Uterus (tissue), 3 donors: ENCODE measurements at regions not wholly inside any gene's neighbourhood (a gene's known extent, or its start where the extent isn't known, plus 50 kb on each side); places are given as distances from the start of the nearest gene placed in this dataset.

Source experiments
- DNase-seq, 2 donors: peaks; one replicate each; pipeline ENCODE4 v3.0.0-alpha.2; 2019 to 2020
- H3K27ac ChIP-seq, 2 donors: fragments of 200-600 bp; sonication (generic); 1 replicate in 1 of 2; 2 replicates in 1 of 2; pipeline ENCODE4 v1.5.1; 2016 to 2018
- H3K27me3 ChIP-seq, 2 donors: fragments of 200-600 bp; sonication (generic); one replicate each; pipeline ENCODE4 v1.5.1; 2018 to 2019; ENCODE audit warnings: control low read depth in 1 of 2
- H3K36me3 ChIP-seq, 2 donors: fragments of 200-600 bp; sonication (generic); one replicate each; pipeline ENCODE4 v1.5.1; 2019; ENCODE audit warnings: control low read depth in 1 of 2
- H3K4me1 ChIP-seq, 2 donors: fragments of 200-600 bp; sonication (generic); one replicate each; pipeline ENCODE4 v1.5.1; 2018 to 2019; ENCODE audit warnings: control low read depth in 1 of 2
- H3K4me3 ChIP-seq, 2 donors: fragments of 200-600 bp; sonication (generic); 1 replicate in 1 of 2; 2 replicates in 1 of 2; pipeline ENCODE4 v1.5.1; 2018 to 2019; ENCODE audit warnings: mild to moderate bottlenecking in 1 of 2
- H3K9me3 ChIP-seq, 2 donors: fragments of 200-600 bp; sonication (generic); one replicate each; pipeline ENCODE4 v1.5.1; 2019; ENCODE audit warnings: control low read depth in 1 of 2
- CTCF ChIP-seq, 4 experiments: fragments of 200-600 bp in 2 of 4; fragments of 450-650 bp in 2 of 4; sonication (generic) in 2 of 4; IDR thresholded peaks; one replicate each; pipeline ENCODE4 v1.5.1; 2016 to 2019; ENCODE audit warnings: antibody characterized with exemption in 4 of 4, mild to moderate bottlenecking in 2 of 4, moderate library complexity in 1 of 4
- POLR2A ChIP-seq, 2 donors: fragments of 450-650 bp; IDR thresholded peaks; one replicate each; pipeline ENCODE4 v1.6.1; 2016; ENCODE audit warnings: antibody characterized with exemption in 2 of 2, mild to moderate bottlenecking in 1 of 2, moderate library complexity in 1 of 2
- intact Hi-C: fragments of 100-400 bp; cut with DNase I; formaldehyde crosslinking; loops from one replicate; pipeline ENCODE4 v1.15.1; 2023; ENCODE audit warnings: low total_unique reads
- donor health status: DM: yes; HTN: yes; CAD: no.

DNA sequence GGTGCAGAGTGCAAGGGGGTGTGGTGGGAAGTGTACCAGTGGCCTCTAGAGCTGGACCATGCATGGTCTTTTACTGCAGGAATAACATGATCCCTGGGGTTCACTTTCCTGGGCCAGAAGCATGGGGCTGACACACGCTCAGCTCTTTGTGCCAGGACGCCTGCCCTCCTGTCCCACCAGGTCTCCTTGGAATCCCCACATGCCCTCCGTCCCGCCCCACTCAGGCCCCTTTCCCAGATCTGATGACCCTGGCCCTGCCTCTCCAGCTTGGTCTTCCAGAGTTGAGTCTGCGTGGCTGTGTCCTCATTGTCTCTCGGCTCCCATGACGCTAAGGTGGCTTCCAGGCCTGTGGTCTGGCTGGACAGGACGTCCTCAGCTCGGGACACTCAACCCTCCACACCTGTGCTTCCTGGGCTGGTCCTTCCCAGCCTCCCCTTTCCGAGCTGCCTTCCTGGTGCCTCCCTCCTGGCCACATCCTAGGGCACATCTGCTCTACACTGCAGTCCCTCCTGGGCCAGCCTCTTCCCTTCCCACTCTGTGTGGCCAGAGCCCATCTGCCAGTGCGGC lies 249.5 kb upstream of the SHH start:
- intact Hi-C loops, result no loop called here
- TF ChIP-seq CTCF (IDR thresholded peaks at IDR 0.05) (no peak), POLR2A (IDR thresholded peaks at IDR 0.05) (no peak)
- Histone ChIP-seq H3K27ac (no peak overlapping the region), H3K36me3 (no peaks in the 10 kb centered on the region), H3K4me3 (no peak overlapping the region), H3K9me3 (no peaks in the 10 kb centered on the region), H3K4me1 (no peaks in the 10 kb centered on the region), H3K27me3 (no peaks in the 10 kb centered on the region)
- DNase-seq, result no peak

- H3K36me3 ChIP-seq, result no peaks in the 10 kb centered on the region
- no peak overlapping the region for H3K4me3 ChIP-seq
- no peak for DNase-seq
- H3K27ac ChIP-seq, result no peak overlapping the region
- no peaks in the 10 kb centered on the region for H3K27me3 ChIP-seq
- H3K4me1 ChIP-seq, result no peaks in the 10 kb centered on the region
- intact Hi-C loops, result no loop called here
- H3K9me3 ChIP-seq, result no peaks in the 10 kb centered on the region
- TF ChIP-seq POLR2A (IDR thresholded peaks at IDR 0.05) (no peak), CTCF (IDR thresholded peaks at IDR 0.05) (no peak)
These were observed 248.7 kb upstream of the SHH start for GRCh38 chr7:156060925-156061324.

DNA sequence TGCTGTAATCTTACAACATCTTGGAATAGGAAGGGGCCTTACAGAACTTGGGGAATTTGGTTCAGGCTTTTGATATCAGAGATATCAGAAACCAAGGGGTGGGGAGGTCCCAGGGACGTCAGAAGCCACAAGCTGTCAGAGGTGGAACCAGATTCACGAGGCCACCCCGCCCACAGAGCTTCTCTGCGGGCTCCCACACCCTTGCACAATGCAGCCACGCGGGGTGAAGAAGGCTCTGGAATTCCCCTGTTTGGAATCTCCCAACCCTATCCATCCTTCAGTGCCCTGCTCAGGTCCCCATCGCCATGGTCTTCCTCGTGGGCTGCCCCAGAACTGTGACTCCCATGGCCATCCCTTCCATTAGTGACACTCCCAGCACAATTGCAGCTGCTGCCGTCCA lies 247.1 kb upstream of the SHH start:
- TF ChIP-seq CTCF (IDR thresholded peaks at IDR 0.05) (no peak), POLR2A (IDR thresholded peaks at IDR 0.05) (no peak)
- Histone ChIP-seq H3K27me3 (no peaks in the 10 kb centered on the region), H3K27ac (no peak overlapping the region), H3K36me3 (no peaks in the 10 kb centered on the region), H3K9me3 (no peaks in the 10 kb centered on the region), H3K4me3 (no peak overlapping the region), H3K4me1 (no peaks in the 10 kb centered on the region)
- intact Hi-C loops, result no loop called here
- no peak for DNase-seq

DNA sequence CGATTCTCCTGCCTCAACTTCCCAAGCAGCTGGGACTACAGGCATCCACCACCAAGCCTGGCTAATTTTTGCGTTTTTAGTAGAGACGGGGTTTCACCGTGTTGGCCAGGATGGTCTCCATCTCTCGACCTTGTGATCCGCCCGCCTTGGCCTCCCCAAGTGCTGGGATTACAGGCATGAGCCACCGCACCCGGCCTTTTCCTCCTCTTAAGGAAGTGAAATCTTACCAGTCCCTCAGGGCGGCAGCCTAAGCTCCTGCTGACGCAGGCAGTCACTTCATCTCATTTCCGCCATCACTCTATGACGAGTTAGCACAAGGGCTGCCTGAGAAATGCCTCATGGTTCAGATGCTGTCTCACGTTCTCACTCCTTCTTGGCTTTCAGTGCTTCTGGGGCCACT lies 246.0 kb upstream of the SHH start:
- no peaks in the 10 kb centered on the region for H3K36me3 ChIP-seq
- H3K27ac ChIP-seq, result no peak overlapping the region
- TF ChIP-seq CTCF (IDR thresholded peaks at IDR 0.05) (no peak), POLR2A (IDR thresholded peaks at IDR 0.05) (no peak)
- intact Hi-C loops, result no loop called here
- H3K4me1 ChIP-seq, result no peaks in the 10 kb centered on the region
- no peak for DNase-seq
- no peak overlapping the region for H3K4me3 ChIP-seq
- no peaks in the 10 kb centered on the region for H3K9me3 ChIP-seq
- no peaks in the 10 kb centered on the region for H3K27me3 ChIP-seq

DNA sequence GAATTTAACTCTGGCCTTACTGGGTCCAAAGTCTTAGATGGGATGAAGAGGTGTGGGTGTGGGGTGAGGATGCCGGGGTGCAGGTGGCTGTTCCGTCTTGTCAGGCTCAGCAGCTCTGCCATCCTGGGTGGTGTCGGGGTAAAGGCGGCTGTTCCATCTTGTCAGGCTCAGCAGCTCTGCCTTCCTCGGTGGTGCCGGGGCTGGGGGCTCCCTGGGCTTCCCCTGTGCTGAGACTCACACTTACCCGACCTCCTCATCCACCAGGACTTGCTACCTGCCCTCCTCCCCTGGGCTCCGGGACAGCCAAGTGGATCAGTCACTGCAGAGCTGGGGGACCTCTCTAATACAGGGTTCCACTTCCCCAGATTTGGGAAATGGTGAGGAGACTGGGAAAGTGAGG lies 244.3 kb upstream of the SHH start:
- Histone ChIP-seq H3K4me3 (no peak overlapping the region), H3K27me3 (no peaks in the 10 kb centered on the region), H3K27ac (no peak overlapping the region), H3K4me1 (no peaks in the 10 kb centered on the region), H3K9me3 (no peaks in the 10 kb centered on the region), H3K36me3 (no peaks in the 10 kb centered on the region)
- DNase-seq, result no peak
- no peak for TF ChIP-seq POLR2A (IDR thresholded peaks at IDR 0.05)
- no peak for TF ChIP-seq CTCF (IDR thresholded peaks at IDR 0.05)
- intact Hi-C loops, result no loop called here
